Glomerular endothelial cell (primary cell): ENCODE measurements at regions not wholly inside any gene's neighbourhood (a gene's known extent, or its start where the extent isn't known, plus 50 kb on each side); places are given as distances from the start of the nearest gene placed in this dataset.

Source experiments
- DNase-seq: peaks from one replicate; pipeline ENCODE4 v3.0.0-alpha.2; 2011; ENCODE audit warnings: low read depth, low spot score; ENCODE audit errors: extremely low read depth

- DNase-seq = no peak
Observed at GRCh38 chr11:11177156-11177808, 175.8 kb downstream of the CSNK2A3 start.

GRCh38 chr11:11173316-11174025 lies 179.6 kb downstream of the CSNK2A3 start:
- DNase-seq = no peak

GRCh38 chr11:11171854-11172253 lies 181.2 kb downstream of the CSNK2A3 start:
- DNase-seq = no peak

- DNase-seq = no peak
Observed at GRCh38 chr11:11171285-11171684, 181.8 kb downstream of the CSNK2A3 start.

GRCh38 chr11:11170352-11171084 lies 182.5 kb downstream of the CSNK2A3 start:
- DNase-seq = no peak

- DNase-seq = no peak
Observed at GRCh38 chr11:11169715-11170351, 183.2 kb downstream of the CSNK2A3 start.

GRCh38 chr11:11167806-11168205 lies 185.2 kb downstream of the CSNK2A3 start:
- no peak for DNase-seq

GRCh38 chr11:11164334-11164690 lies 188.7 kb downstream of the CSNK2A3 start:
- DNase-seq = no peak

GRCh38 chr11:11163669-11164333 lies 189.2 kb downstream of the CSNK2A3 start:
- no peak for DNase-seq

- DNase-seq = no peak
Observed at GRCh38 chr11:11163236-11163635, 189.8 kb downstream of the CSNK2A3 start.

GRCh38 chr11:11157185-11157584 lies 195.9 kb downstream of the CSNK2A3 start:
- no peak for DNase-seq

GRCh38 chr11:11155962-11156815 lies 196.9 kb downstream of the CSNK2A3 start:
- DNase-seq = no peak

- DNase-seq = no peak
Observed at GRCh38 chr11:11152877-11153276, 200.2 kb downstream of the CSNK2A3 start.

GRCh38 chr11:11149671-11150459 lies 203.2 kb downstream of the CSNK2A3 start:
- no peak for DNase-seq

GRCh38 chr11:11148596-11148995 lies 204.5 kb downstream of the CSNK2A3 start:
- no peak for DNase-seq

GRCh38 chr11:11148104-11148509 lies 204.9 kb downstream of the CSNK2A3 start:
- no peak for DNase-seq

GRCh38 chr11:11146830-11147229 lies 206.2 kb downstream of the CSNK2A3 start:
- DNase-seq = no peak

GRCh38 chr11:11143849-11144248 lies 209.2 kb downstream of the CSNK2A3 start:
- DNase-seq = no peak

GRCh38 chr11:11142430-11142829 lies 210.6 kb downstream of the CSNK2A3 start:
- no peak for DNase-seq
